ENCODE measurements at regions not wholly inside any gene's neighbourhood (a gene's known extent, or its start where the extent isn't known, plus 50 kb on each side); places are given as distances from the start of the nearest gene placed in this dataset.

GRCh38 chr2:62435720-62436119 is 70.3 kb downstream of the TMEM17 start:
- Histone ChIP-seq H3K79me2 (ENCODE audit: insufficient read depth, low read length) (no peaks in the 10 kb centered on the region), H3K27me3 (ENCODE audit: insufficient read depth, low read length) (peaks cover 10% of the 10 kb centered on the region; the same call in 1 of the 2 replicates), H3F3A (ENCODE audit: insufficient read depth, low read length) (no peaks in the 10 kb centered on the region), H3K36me3 (ENCODE audit: insufficient read depth, low read length) (no peaks in the 10 kb centered on the region; the same call in 1 of the 2 replicates), H3K4me1 (ENCODE audit: insufficient read depth, low read length, severe bottlenecking) (peaks cover 12% of the 10 kb centered on the region), H3K4me2 (ENCODE audit: low read length) (peak overlapping the region; percentile 6; the same call in 1 of the 2 replicates), H4K20me1 (ENCODE audit: insufficient read depth, low read length) (no peaks in the 10 kb centered on the region), H2AFZ (ENCODE audit: low read length) (no peak overlapping the region), H3K9me2 (ENCODE audit: low read depth, low read length) (no peaks in the 10 kb centered on the region), H3K9me3 (ENCODE audit: low read length) (no peaks in the 10 kb centered on the region), H3K27ac (ENCODE audit: low read depth, low read length, poor library complexity, severe bottlenecking) (no peak overlapping the region), H3K4me3 (ENCODE audit: low read depth, low read length, poor library complexity, severe bottlenecking) (no peak overlapping the region), H3K9ac (ENCODE audit: low read length) (no peak overlapping the region)
- TF ChIP-seq, protein P1, sequence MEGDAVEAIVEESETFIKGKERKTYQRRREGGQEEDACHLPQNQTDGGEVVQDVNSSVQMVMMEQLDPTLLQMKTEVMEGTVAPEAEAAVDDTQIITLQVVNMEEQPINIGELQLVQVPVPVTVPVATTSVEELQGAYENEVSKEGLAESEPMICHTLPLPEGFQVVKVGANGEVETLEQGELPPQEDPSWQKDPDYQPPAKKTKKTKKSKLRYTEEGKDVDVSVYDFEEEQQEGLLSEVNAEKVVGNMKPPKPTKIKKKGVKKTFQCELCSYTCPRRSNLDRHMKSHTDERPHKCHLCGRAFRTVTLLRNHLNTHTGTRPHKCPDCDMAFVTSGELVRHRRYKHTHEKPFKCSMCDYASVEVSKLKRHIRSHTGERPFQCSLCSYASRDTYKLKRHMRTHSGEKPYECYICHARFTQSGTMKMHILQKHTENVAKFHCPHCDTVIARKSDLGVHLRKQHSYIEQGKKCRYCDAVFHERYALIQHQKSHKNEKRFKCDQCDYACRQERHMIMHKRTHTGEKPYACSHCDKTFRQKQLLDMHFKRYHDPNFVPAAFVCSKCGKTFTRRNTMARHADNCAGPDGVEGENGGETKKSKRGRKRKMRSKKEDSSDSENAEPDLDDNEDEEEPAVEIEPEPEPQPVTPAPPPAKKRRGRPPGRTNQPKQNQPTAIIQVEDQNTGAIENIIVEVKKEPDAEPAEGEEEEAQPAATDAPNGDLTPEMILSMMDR (IDR thresholded peaks at IDR 0.05; ENCODE audit: low read length): no peak
- TF ChIP-seq EZH2 (IDR thresholded peaks at IDR 0.05; ENCODE audit: borderline replicate concordance, low read length): no peak

DNA sequence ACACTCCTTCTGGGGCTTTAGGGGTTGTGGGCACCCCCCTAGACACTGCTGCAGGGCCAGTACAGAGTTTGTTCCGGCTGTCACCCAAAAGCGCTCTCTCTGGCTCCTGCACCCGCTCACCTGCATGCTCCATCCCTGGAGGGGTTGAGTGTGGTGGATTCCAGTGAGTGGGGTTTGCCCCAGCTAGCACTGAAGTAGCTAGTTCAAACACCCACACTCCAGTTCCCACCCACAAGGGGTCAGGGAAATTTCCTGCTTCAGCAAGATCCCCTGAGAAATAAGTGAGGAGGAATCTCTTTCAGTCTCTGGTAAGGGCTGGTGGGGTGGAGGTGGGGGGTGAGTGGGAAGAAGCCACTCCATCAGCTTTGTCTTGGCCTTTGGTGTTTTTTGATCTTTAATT is 73.6 kb downstream of the TMEM17 start:
- Histone ChIP-seq H3K9ac (ENCODE audit: low read length) (no peak overlapping the region), H4K20me1 (ENCODE audit: insufficient read depth, low read length) (no peaks in the 10 kb centered on the region)

GRCh38 chr2:62431512-62431911 is 74.5 kb downstream of the TMEM17 start:
- no peak overlapping the region for H2AFZ ChIP-seq (ENCODE audit: low read length)
- TF ChIP-seq, protein P1 (IDR thresholded peaks at IDR 0.05; ENCODE audit: low read length): no peak
- TF ChIP-seq EZH2 (IDR thresholded peaks at IDR 0.05; ENCODE audit: borderline replicate concordance, low read length): no peak
- no peaks in the 10 kb centered on the region for H3K79me2 ChIP-seq (ENCODE audit: insufficient read depth, low read length)
- H3K9ac ChIP-seq (ENCODE audit: low read length): no peak overlapping the region
- peaks cover 10% of the 10 kb centered on the region; the same call in 1 of the 2 replicates for H3K27me3 ChIP-seq (ENCODE audit: insufficient read depth, low read length)
- no peak overlapping the region for H3K27ac ChIP-seq (ENCODE audit: low read depth, low read length, poor library complexity, severe bottlenecking)
- no peak overlapping the region for H3K4me3 ChIP-seq (ENCODE audit: low read depth, low read length, poor library complexity, severe bottlenecking)
- no peaks in the 10 kb centered on the region for H4K20me1 ChIP-seq (ENCODE audit: insufficient read depth, low read length)
- no peaks in the 10 kb centered on the region for H3K9me3 ChIP-seq (ENCODE audit: low read length)
- no peak overlapping the region for H3K4me2 ChIP-seq (ENCODE audit: low read length)
- no peaks in the 10 kb centered on the region for H3K9me2 ChIP-seq (ENCODE audit: low read depth, low read length)
- H3F3A ChIP-seq (ENCODE audit: insufficient read depth, low read length): no peaks in the 10 kb centered on the region
- H3K4me1 ChIP-seq (ENCODE audit: insufficient read depth, low read length, severe bottlenecking): peaks cover 12% of the 10 kb centered on the region
- H3K36me3 ChIP-seq (ENCODE audit: insufficient read depth, low read length): no peaks in the 10 kb centered on the region; the same call in 1 of the 2 replicates

More for the DNA sequence above, 73.6 kb downstream of the TMEM17 start:
- TF ChIP-seq EZH2 (IDR thresholded peaks at IDR 0.05; ENCODE audit: borderline replicate concordance, low read length): no peak
- peaks cover 10% of the 10 kb centered on the region; the same call in 1 of the 2 replicates for H3K27me3 ChIP-seq (ENCODE audit: insufficient read depth, low read length)
- H3K4me3 ChIP-seq (ENCODE audit: low read depth, low read length, poor library complexity, severe bottlenecking): no peak overlapping the region
- no peaks in the 10 kb centered on the region for H3F3A ChIP-seq (ENCODE audit: insufficient read depth, low read length)
- no peaks in the 10 kb centered on the region for H3K9me3 ChIP-seq (ENCODE audit: low read length)
- no peaks in the 10 kb centered on the region for H3K9me2 ChIP-seq (ENCODE audit: low read depth, low read length)
- peaks cover 12% of the 10 kb centered on the region for H3K4me1 ChIP-seq (ENCODE audit: insufficient read depth, low read length, severe bottlenecking)
- no peak overlapping the region for H2AFZ ChIP-seq (ENCODE audit: low read length)
- no peaks in the 10 kb centered on the region for H3K79me2 ChIP-seq (ENCODE audit: insufficient read depth, low read length)
- H3K4me2 ChIP-seq (ENCODE audit: low read length): no peak overlapping the region
- no peaks in the 10 kb centered on the region; the same call in 1 of the 2 replicates for H3K36me3 ChIP-seq (ENCODE audit: insufficient read depth, low read length)
- H3K27ac ChIP-seq (ENCODE audit: low read depth, low read length, poor library complexity, severe bottlenecking): no peak overlapping the region

GRCh38 chr2:62430146-62430545 is 75.8 kb downstream of the TMEM17 start:
- Histone ChIP-seq H3K79me2 (ENCODE audit: insufficient read depth, low read length) (no peaks in the 10 kb centered on the region), H3K9ac (ENCODE audit: low read length) (no peak overlapping the region), H3K9me3 (ENCODE audit: low read length) (no peaks in the 10 kb centered on the region), H3K36me3 (ENCODE audit: insufficient read depth, low read length) (no peaks in the 10 kb centered on the region; the same call in 1 of the 2 replicates), H2AFZ (ENCODE audit: low read length) (no peak overlapping the region), H3K27me3 (ENCODE audit: insufficient read depth, low read length) (peaks cover 10% of the 10 kb centered on the region; the same call in 1 of the 2 replicates), H3K4me2 (ENCODE audit: low read length) (no peak overlapping the region), H4K20me1 (ENCODE audit: insufficient read depth, low read length) (no peaks in the 10 kb centered on the region), H3F3A (ENCODE audit: insufficient read depth, low read length) (no peaks in the 10 kb centered on the region), H3K9me2 (ENCODE audit: low read depth, low read length) (no peaks in the 10 kb centered on the region), H3K4me3 (ENCODE audit: low read depth, low read length, poor library complexity, severe bottlenecking) (no peak overlapping the region), H3K27ac (ENCODE audit: low read depth, low read length, poor library complexity, severe bottlenecking) (no peak overlapping the region), H3K4me1 (ENCODE audit: insufficient read depth, low read length, severe bottlenecking) (no peaks in the 10 kb centered on the region)
- TF ChIP-seq, protein P1 (IDR thresholded peaks at IDR 0.05; ENCODE audit: low read length): no peak
- no peak for TF ChIP-seq EZH2 (IDR thresholded peaks at IDR 0.05; ENCODE audit: borderline replicate concordance, low read length)

Data from OCI-LY1 (cell line).